ENCODE measurements at regions not wholly inside any gene's neighbourhood (a gene's known extent, or its start where the extent isn't known, plus 50 kb on each side); places are given as distances from the start of the nearest gene placed in this dataset.
A peak's percentile ranks its signal among the peaks of the same experiment; 100 is the strongest.

- TF ChIP-seq CREB1 (IDR thresholded peaks at IDR 0.05; ENCODE audit: low read depth) (no peak), EP300 (IDR thresholded peaks at IDR 0.05; ENCODE audit: borderline replicate concordance) (no peak), ZBTB7A (IDR thresholded peaks at IDR 0.05; ENCODE audit: low read depth) (no peak), EGR1 (IDR thresholded peaks at IDR 0.05) (no peak), TAF1 (IDR thresholded peaks at IDR 0.05; ENCODE audit: low read depth) (no peak), MAX (IDR thresholded peaks at IDR 0.05) (no peak), CEBPB (IDR thresholded peaks at IDR 0.05) (no peak), TCF12 (IDR thresholded peaks at IDR 0.05; ENCODE audit: low read depth) (no peak), RAD21 (IDR thresholded peaks at IDR 0.05; ENCODE audit: low read depth) (no peak), NFIC (IDR thresholded peaks at IDR 0.05) (no peak), USF1 (IDR thresholded peaks at IDR 0.05) (no peak), REST (IDR thresholded peaks at IDR 0.05; ENCODE audit: low read depth) (no peak), TEAD4 (IDR thresholded peaks at IDR 0.05) (no peak), YY1 (IDR thresholded peaks at IDR 0.05; ENCODE audit: low read depth) (no peak), FOXM1 (IDR thresholded peaks at IDR 0.05; ENCODE audit: borderline replicate concordance, low read depth) (no peak)
Measured at GRCh38 chr12:111174961-111175345, 193.9 kb downstream of the PHETA1 start.

GRCh38 chr12:111174251-111174960, 194.5 kb downstream of the PHETA1 start:
- TF ChIP-seq CREB1 (IDR thresholded peaks at IDR 0.05; ENCODE audit: low read depth) (no peak), RAD21 (IDR thresholded peaks at IDR 0.05; ENCODE audit: low read depth) (peak; percentile 29; the same call in 1 of the 2 replicates)

GRCh38 chr12:111173836-111174235, 195.1 kb downstream of the PHETA1 start:
- TF ChIP-seq FOXM1 (IDR thresholded peaks at IDR 0.05; ENCODE audit: borderline replicate concordance, low read depth), result no peak
- no peak for TF ChIP-seq ZBTB7A (IDR thresholded peaks at IDR 0.05; ENCODE audit: low read depth)
- no peak for TF ChIP-seq CREB1 (IDR thresholded peaks at IDR 0.05; ENCODE audit: low read depth)
- no peak for TF ChIP-seq REST (IDR thresholded peaks at IDR 0.05; ENCODE audit: low read depth)
- TF ChIP-seq YY1 (IDR thresholded peaks at IDR 0.05; ENCODE audit: low read depth), result no peak
- TF ChIP-seq MAX (IDR thresholded peaks at IDR 0.05), result no peak
- no peak for TF ChIP-seq EP300 (IDR thresholded peaks at IDR 0.05; ENCODE audit: borderline replicate concordance)
- TF ChIP-seq TAF1 (IDR thresholded peaks at IDR 0.05; ENCODE audit: low read depth), result no peak
- no peak for TF ChIP-seq CEBPB (IDR thresholded peaks at IDR 0.05)
- TF ChIP-seq TCF12 (IDR thresholded peaks at IDR 0.05; ENCODE audit: low read depth), result no peak
- TF ChIP-seq TEAD4 (IDR thresholded peaks at IDR 0.05), result no peak
- TF ChIP-seq USF1 (IDR thresholded peaks at IDR 0.05), result no peak
- no peak for TF ChIP-seq RAD21 (IDR thresholded peaks at IDR 0.05; ENCODE audit: low read depth)
- no peak for TF ChIP-seq NFIC (IDR thresholded peaks at IDR 0.05)
- no peak for TF ChIP-seq EGR1 (IDR thresholded peaks at IDR 0.05)

- TF ChIP-seq MAX (IDR thresholded peaks at IDR 0.05) (no peak), ZBTB7A (IDR thresholded peaks at IDR 0.05; ENCODE audit: low read depth) (no peak), TCF12 (IDR thresholded peaks at IDR 0.05; ENCODE audit: low read depth) (no peak), RAD21 (IDR thresholded peaks at IDR 0.05; ENCODE audit: low read depth) (no peak), TEAD4 (IDR thresholded peaks at IDR 0.05) (no peak), CEBPB (IDR thresholded peaks at IDR 0.05) (no peak), EP300 (IDR thresholded peaks at IDR 0.05; ENCODE audit: borderline replicate concordance) (no peak), TAF1 (IDR thresholded peaks at IDR 0.05; ENCODE audit: low read depth) (no peak), USF1 (IDR thresholded peaks at IDR 0.05) (no peak), EGR1 (IDR thresholded peaks at IDR 0.05) (no peak), CREB1 (IDR thresholded peaks at IDR 0.05; ENCODE audit: low read depth) (no peak), FOXM1 (IDR thresholded peaks at IDR 0.05; ENCODE audit: borderline replicate concordance, low read depth) (no peak)
Measured at GRCh38 chr12:111173391-111173790, 195.5 kb downstream of the PHETA1 start.

GRCh38 chr12:111172786-111173185, 196.1 kb downstream of the PHETA1 start:
- TF ChIP-seq MAX (IDR thresholded peaks at IDR 0.05), result no peak
- no peak for TF ChIP-seq CEBPB (IDR thresholded peaks at IDR 0.05)
- no peak for TF ChIP-seq FOXM1 (IDR thresholded peaks at IDR 0.05; ENCODE audit: borderline replicate concordance, low read depth)
- TF ChIP-seq EGR1 (IDR thresholded peaks at IDR 0.05), result no peak
- TF ChIP-seq RAD21 (IDR thresholded peaks at IDR 0.05; ENCODE audit: low read depth), result no peak
- TF ChIP-seq USF1 (IDR thresholded peaks at IDR 0.05), result no peak
- TF ChIP-seq REST (IDR thresholded peaks at IDR 0.05; ENCODE audit: low read depth), result no peak
- TF ChIP-seq ZBTB7A (IDR thresholded peaks at IDR 0.05; ENCODE audit: low read depth), result no peak
- TF ChIP-seq EP300 (IDR thresholded peaks at IDR 0.05; ENCODE audit: borderline replicate concordance), result no peak
- no peak for TF ChIP-seq TCF12 (IDR thresholded peaks at IDR 0.05; ENCODE audit: low read depth)
- TF ChIP-seq NFIC (IDR thresholded peaks at IDR 0.05), result no peak
- no peak for TF ChIP-seq TAF1 (IDR thresholded peaks at IDR 0.05; ENCODE audit: low read depth)
- TF ChIP-seq CREB1 (IDR thresholded peaks at IDR 0.05; ENCODE audit: low read depth), result no peak

All from Ishikawa (cell line).